ENCODE measurements at regions not wholly inside any gene's neighbourhood (a gene's known extent, or its start where the extent isn't known, plus 50 kb on each side); places are given as distances from the start of the nearest gene placed in this dataset.

- no peak for TF ChIP-seq CTCF (conservative IDR thresholded peaks at IDR 0.05; ENCODE audit: low read length)
- TF ChIP-seq EZH2phosphoT487 (IDR thresholded peaks at IDR 0.05; ENCODE audit: borderline replicate concordance) = no peak
These were observed 224.1 kb downstream of the ESM1 start for GRCh38 chr5:54761213-54761701.

Measured in Loucy (cell line).